ENCODE measurements at regions not wholly inside any gene's neighbourhood (a gene's known extent, or its start where the extent isn't known, plus 50 kb on each side); places are given as distances from the start of the nearest gene placed in this dataset.

DNA sequence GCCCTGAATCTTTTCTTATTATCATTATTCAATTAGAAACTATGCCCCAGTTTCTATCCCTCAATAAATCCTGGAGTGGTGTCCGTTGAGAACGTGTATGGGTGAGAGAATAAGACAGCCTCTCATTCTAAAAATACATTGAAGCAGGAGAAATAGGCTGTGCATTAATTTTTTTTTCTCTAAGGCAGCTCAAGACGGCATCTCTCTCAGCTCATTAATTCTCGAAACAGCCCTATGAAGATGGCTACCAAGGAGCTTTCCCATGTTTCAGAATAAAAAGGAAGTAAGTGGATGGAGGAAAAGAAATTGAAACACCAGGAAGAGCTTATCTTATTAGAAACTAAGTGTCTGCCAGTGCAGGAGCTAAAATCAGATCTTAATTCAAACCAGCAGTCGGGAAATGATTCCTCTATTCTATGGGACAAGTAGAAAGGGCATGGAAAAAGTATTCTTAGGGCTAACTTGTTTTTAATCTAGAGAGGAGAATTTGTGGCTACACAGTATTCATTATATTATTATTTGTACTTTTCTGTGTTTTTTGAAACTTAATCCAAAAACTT lies 347.1 kb upstream of the PLD5 start:
- no peak for DNase-seq (ENCODE audit: low read depth)
- H3K4me3 ChIP-seq (ENCODE audit: control insufficient read depth, low read depth, low read length), result no peak overlapping the region
- TF ChIP-seq, protein P1, sequence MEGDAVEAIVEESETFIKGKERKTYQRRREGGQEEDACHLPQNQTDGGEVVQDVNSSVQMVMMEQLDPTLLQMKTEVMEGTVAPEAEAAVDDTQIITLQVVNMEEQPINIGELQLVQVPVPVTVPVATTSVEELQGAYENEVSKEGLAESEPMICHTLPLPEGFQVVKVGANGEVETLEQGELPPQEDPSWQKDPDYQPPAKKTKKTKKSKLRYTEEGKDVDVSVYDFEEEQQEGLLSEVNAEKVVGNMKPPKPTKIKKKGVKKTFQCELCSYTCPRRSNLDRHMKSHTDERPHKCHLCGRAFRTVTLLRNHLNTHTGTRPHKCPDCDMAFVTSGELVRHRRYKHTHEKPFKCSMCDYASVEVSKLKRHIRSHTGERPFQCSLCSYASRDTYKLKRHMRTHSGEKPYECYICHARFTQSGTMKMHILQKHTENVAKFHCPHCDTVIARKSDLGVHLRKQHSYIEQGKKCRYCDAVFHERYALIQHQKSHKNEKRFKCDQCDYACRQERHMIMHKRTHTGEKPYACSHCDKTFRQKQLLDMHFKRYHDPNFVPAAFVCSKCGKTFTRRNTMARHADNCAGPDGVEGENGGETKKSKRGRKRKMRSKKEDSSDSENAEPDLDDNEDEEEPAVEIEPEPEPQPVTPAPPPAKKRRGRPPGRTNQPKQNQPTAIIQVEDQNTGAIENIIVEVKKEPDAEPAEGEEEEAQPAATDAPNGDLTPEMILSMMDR (conservative IDR thresholded peaks at IDR 0.05; ENCODE audit: control insufficient read depth, insufficient read depth, low read depth, low read length), result no peak

DNA sequence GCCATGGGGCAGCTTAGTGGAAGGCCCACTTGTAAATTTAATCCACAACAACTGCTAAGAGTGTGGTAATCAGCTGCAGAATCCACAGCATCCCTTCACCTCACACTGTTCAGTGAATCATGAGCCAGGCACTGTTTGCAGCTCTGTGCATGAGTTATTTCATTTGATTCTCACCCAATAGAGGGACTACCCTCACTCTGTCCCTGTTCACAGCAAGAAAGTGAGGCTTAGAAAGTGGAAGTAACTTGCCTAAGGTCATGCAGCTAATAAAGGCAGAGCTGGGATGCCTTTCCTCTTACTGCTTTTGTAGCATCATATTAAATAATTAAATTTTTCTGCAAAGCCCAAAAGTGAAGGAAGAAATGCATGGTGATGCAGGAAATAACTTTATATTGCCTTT lies 346.5 kb upstream of the PLD5 start:
- DNase-seq (ENCODE audit: low read depth), result no peak
- no peak overlapping the region for H3K4me3 ChIP-seq (ENCODE audit: control insufficient read depth, low read depth, low read length)
- TF ChIP-seq, protein P1 (conservative IDR thresholded peaks at IDR 0.05; ENCODE audit: control insufficient read depth, insufficient read depth, low read depth, low read length), result no peak

DNA sequence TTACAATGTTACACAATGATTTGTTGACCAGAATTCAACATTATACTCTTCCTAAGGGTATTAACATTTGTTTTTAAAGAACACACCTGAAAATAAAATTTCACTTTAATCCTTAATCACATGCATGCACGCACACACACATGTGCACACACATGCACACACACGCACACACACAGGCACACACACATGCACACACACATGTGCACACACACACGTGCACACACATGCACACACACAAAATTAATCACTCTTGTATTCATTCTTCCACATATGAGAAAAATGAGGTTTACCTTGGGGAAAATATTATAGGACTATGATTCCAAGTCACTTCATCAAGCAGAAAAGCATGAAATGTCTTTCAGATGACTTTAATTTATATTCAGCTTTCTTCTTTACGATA lies 331.8 kb upstream of the PLD5 start:
- TF ChIP-seq, protein P1 (conservative IDR thresholded peaks at IDR 0.05; ENCODE audit: control insufficient read depth, insufficient read depth, low read depth, low read length), result no peak
- no peak for DNase-seq (ENCODE audit: low read depth)
- no peak overlapping the region for H3K4me3 ChIP-seq (ENCODE audit: control insufficient read depth, low read depth, low read length)

DNA sequence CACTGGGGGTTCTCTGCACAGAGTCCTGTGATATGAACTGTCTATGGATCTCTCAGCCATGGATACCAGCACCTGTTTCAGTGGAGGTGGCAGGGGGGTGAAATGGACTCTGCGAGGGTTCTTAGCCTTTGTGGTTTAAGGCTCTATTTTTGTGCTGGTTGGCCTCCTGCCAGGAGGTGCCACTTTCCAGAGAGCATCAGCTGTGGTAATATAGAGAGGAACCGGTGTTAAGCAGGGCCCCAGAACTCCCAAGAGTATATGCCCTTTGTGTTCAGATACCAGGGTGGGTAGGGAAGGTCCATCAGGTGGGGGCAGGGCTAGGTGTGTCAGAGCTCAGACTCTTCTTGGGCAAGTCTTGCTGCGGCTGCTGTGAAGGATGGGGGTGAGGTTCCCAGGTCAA lies 330.0 kb upstream of the PLD5 start:
- DNase-seq (ENCODE audit: low read depth), result no peak
- TF ChIP-seq, protein P1 (conservative IDR thresholded peaks at IDR 0.05; ENCODE audit: control insufficient read depth, insufficient read depth, low read depth, low read length), result no peak
- H3K4me3 ChIP-seq (ENCODE audit: control insufficient read depth, low read depth, low read length), result no peak overlapping the region

DNA sequence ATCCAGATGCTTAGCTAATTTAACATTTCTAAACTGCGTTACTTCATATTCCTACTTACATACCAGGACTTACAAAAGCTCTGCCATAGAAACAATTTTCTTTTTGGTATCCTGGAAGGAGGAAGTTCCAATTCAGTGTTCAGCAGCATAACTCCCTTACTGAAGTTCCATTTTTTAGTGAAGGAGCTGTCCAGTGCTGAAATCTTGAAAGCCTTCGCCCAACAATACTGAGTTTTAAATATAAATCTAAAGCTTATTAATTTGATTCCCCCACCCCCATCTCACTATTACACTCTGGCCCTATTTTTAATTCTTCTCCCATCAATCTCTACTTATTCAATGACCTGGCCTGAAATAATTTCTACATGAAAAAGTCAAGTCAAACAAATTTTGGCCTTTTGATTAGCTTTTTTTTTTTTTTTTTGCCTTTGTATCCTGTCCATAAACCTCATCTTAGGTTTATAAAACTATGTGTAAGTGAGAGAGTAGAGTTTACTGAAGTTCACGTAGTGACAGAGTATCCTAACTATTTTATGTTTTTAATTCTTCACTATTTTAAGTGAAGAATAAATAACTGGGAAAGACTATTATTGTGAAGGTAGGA lies 323.0 kb upstream of the PLD5 start:
- DNase-seq (ENCODE audit: low read depth), result peak; percentile 6
- TF ChIP-seq, protein P1 (conservative IDR thresholded peaks at IDR 0.05; ENCODE audit: control insufficient read depth, insufficient read depth, low read depth, low read length), result no peak

DNA sequence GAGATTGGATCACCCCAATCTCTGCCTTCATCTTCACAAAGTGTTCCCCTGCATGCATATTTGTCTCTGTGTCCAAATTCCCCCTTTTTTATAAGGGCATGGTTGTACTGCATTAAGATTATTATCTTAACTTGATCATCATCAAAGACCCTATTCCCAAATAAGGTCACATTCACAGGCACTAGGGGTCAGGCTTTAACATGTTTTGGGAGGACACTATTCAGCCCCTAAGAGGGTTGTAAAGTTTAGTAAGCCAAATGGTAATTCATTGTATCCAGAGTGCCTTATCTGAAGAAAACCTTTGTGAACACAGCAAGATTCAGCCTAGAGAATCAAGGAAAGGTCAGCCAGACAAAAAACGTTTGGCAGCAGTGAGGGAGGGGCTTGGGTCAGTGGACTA lies 317.6 kb upstream of the PLD5 start:
- TF ChIP-seq, protein P1 (conservative IDR thresholded peaks at IDR 0.05; ENCODE audit: control insufficient read depth, insufficient read depth, low read depth, low read length), result no peak
- DNase-seq (ENCODE audit: low read depth), result no peak
- no peak overlapping the region for H3K4me3 ChIP-seq (ENCODE audit: control insufficient read depth, low read depth, low read length)

More for the DNA sequence above, 323.0 kb upstream of the PLD5 start:
- H3K4me3 ChIP-seq (ENCODE audit: control insufficient read depth, low read depth, low read length), result no peak overlapping the region

All from fibroblast of mammary gland (primary cell).